ENCODE measurements at regions not wholly inside any gene's neighbourhood (a gene's known extent, or its start where the extent isn't known, plus 50 kb on each side); places are given as distances from the start of the nearest gene placed in this dataset.

DNA sequence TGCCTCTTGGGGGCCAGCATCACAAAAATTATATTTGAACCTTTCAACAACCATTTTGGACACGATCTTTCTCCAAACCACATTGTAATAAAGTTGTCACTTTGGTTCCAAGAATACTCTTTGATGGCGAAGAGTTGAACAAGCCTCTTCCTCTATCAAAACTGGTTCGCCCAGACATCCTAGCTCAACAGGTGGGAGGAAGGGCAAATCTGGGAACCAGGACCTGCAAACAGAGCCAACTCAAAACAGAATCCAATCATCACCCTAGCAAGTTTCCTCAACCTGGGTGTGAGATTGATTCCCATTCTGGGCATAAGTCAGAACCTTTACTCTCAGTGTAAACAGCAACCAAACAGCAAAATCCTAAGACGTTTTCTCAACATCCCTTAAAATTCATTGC lies 141.2 kb upstream of the RREB1 start (continued):
- no peak for TF ChIP-seq MTA3 (IDR thresholded peaks at IDR 0.05; ENCODE audit: borderline replicate concordance)
- TF ChIP-seq, protein P1, sequence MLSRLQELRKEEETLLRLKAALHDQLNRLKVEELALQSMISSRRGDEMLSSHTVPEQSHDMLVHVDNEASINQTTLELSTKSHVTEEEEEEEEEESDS (CRISPR knock-in tag; IDR thresholded peaks at IDR 0.05), result no peak

DNA sequence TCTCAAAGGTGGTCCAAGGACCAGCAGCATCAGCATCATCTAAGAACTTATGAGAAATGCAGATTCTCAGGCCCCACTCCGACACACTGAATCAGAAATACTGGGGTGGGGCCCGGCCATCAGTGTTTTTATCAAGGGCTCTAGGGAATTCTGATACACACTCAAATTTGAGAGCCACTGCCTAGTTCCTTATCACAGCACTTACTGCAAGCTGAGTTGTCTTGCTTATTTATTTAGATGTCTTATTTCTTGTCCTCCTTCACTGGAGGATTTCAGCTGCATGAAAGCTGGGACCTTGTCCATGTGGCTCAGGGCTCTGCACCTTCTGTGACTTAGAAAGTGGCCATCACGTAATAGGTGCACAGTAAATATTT lies 139.4 kb upstream of the RREB1 start:
- Histone ChIP-seq H3K4me3 (no peak overlapping the region), H3K9me1 (ENCODE audit: control insufficient read depth, insufficient read depth, low read length) (no peaks in the 10 kb centered on the region), H3K36me3 (ENCODE audit: control insufficient read depth, insufficient read depth, low read length) (no peaks in the 10 kb centered on the region), H3K4me2 (ENCODE audit: insufficient read depth, low read length) (peak overlapping the region; percentile 81), H3K27me3 (ENCODE audit: control insufficient read depth in 2 of 2, insufficient read depth in 2 of 2, low read length in 2 of 2) (no peaks in the 10 kb centered on the region), H3K27ac (ENCODE audit: extremely low read depth, low read depth, low read length) (peak overlapping the region; percentile 82; the same call in 2 of the 3 replicates), H3K9me3 (replicated peaks; ENCODE audit: control insufficient read depth, insufficient read depth, low read depth, low read length) (no peaks in the 10 kb centered on the region), H3K4me1 (replicated peaks in 1 of 2; ENCODE audit: control insufficient read depth in 2 of 2, insufficient read depth in 2 of 2, low read length in 2 of 2) (peaks cover 26 to 66% of the 10 kb centered on the region in 2 experiments; a peak in 4 of 5 replicates), H3K79me2 (ENCODE audit: control insufficient read depth, insufficient read depth, low read length) (no peaks in the 10 kb centered on the region), H3K9ac (ENCODE audit: insufficient read depth in 1 of 2, low read depth in 2 of 2, low read length in 2 of 2) (peak overlapping the region in 1 of 2 experiments; percentile 9; a peak in 1 of 4 replicates), H2AFZ (ENCODE audit: low read depth, low read length) (peak overlapping the region; percentile 46), H4K20me1 (replicated peaks; ENCODE audit: control insufficient read depth, insufficient read depth, low read length) (no peaks in the 10 kb centered on the region)
- FAIRE-seq (no peak), ATAC-seq (peak; percentile 16), DNase-seq (ENCODE audit: extremely low read depth in 1 of 4, low spot score in 3 of 4) (peak in 3 of 4 experiments; percentile 29 to 56 (median 32))
- intact Hi-C loops (cut with micrococcal nuclease), result no loop called here
- CTCF ChIA-PET (ENCODE audit: low intra/inter-chr PET ratio), result no interaction called here
- WGBS (ENCODE audit: insufficient coverage, low coverage, missing lambda C conversion rate), result 22% methylated on average over 3 of the region's 3 CpGs
- in situ Hi-C loops (cut with MboI), result no loop called here
- POLR2A ChIA-PET, result interaction anchor here (0.8 to 1.8 kb wide), 5 partner anchors 11 to 173 kb away, joined by 3 to 10 read pairs (median 4); no protein-coding TSS in a partner anchor
- BruUV-seq (replicated peaks), result no TSS peak
- TF ChIP-seq FOXK2 (conservative IDR thresholded peaks at IDR 0.05 in 1 of 2, IDR thresholded peaks at IDR 0.05 in 1 of 2; ENCODE audit: low read depth in 2 of 2) (peak in 1 of 2 experiments; percentile 67; a peak in 2 of 4 replicates), ADNP (tag; IDR thresholded peaks at IDR 0.05) (peak; percentile 99), CEBPG (CRISPR knock-in tag; IDR thresholded peaks at IDR 0.05) (no peak), CEBPG (tag; conservative IDR thresholded peaks at IDR 0.05 in 1 of 2, IDR thresholded peaks at IDR 0.05 in 1 of 2) (no peak), RBM25 (IDR thresholded peaks at IDR 0.05; ENCODE audit: low read depth, low read length, severe bottlenecking) (peak; percentile 3), RB1 (IDR thresholded peaks at IDR 0.05; ENCODE audit: low read depth) (0 out of 2 replicates have a peak, but pooled peaks have one; percentile 11), HNRNPH1 (optimal IDR thresholded peaks at IDR 0.05; ENCODE audit: low read depth, low read length) (no peak), MAZ (CRISPR knock-in tag; conservative IDR thresholded peaks at IDR 0.05 in 1 of 2, IDR thresholded peaks at IDR 0.05 in 1 of 2) (0 out of 4 replicates have a peak, but pooled peaks of 1 of the 2 experiments have one; percentile 22), XRCC5 (IDR thresholded peaks at IDR 0.05; ENCODE audit: low read depth, low read length) (0 out of 2 replicates have a peak, but pooled peaks have one; percentile 40), FOS (IDR thresholded peaks at IDR 0.05; ENCODE audit: extremely low read depth, insufficient read length) (no peak), ELF1 (tag; IDR thresholded peaks at IDR 0.05) (no peak), ETV1 (tag; conservative IDR thresholded peaks at IDR 0.05; ENCODE audit: low read depth) (no peak)
- TF ChIP-seq, protein P2, sequence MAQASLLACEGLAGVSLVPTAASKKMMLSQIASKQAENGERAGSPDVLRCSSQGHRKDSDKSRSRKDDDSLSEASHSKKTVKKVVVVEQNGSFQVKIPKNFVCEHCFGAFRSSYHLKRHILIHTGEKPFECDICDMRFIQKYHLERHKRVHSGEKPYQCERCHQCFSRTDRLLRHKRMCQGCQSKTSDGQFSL (CRISPR knock-in tag; IDR thresholded peaks at IDR 0.05), result no peak
- TF ChIP-seq, protein P2 (tag; IDR thresholded peaks at IDR 0.05), result no peak
- TF ChIP-seq, protein P3, sequence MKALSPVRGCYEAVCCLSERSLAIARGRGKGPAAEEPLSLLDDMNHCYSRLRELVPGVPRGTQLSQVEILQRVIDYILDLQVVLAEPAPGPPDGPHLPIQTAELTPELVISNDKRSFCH (CRISPR knock-in tag; IDR thresholded peaks at IDR 0.05), result 0 out of 2 replicates have a peak, but pooled peaks have one; percentile 2
- TF ChIP-seq, protein P3 (tag; IDR thresholded peaks at IDR 0.05), result no peak

Data from K562 (cell line).